ENCODE measurements at regions not wholly inside any gene's neighbourhood (a gene's known extent, or its start where the extent isn't known, plus 50 kb on each side); places are given as distances from the start of the nearest gene placed in this dataset.

- no peaks in the 10 kb centered on the region for H3K9me3 ChIP-seq (ENCODE audit: control insufficient read depth in 2 of 2, insufficient read depth in 1 of 2, low read length in 1 of 2)
- H3K36me3 ChIP-seq (ENCODE audit: control insufficient read depth in 2 of 2, insufficient read depth in 2 of 2, low read length in 1 of 2): no peaks in the 10 kb centered on the region
- DNase-seq (ENCODE audit: low read depth in 6 of 9, low spot score in 9 of 9): no peak
- no peak overlapping the region for H3K4me3 ChIP-seq (ENCODE audit: low read length in 2 of 2)
- no peaks in the 10 kb centered on the region for H3K4me1 ChIP-seq (ENCODE audit: control insufficient read depth in 2 of 2, insufficient read depth in 2 of 2, low read length in 2 of 2)
- H3K27me3 ChIP-seq (ENCODE audit: control insufficient read depth in 2 of 2, insufficient read depth in 1 of 2, low read length in 1 of 2): no peaks in the 10 kb centered on the region
- no peak overlapping the region for H3K27ac ChIP-seq (ENCODE audit: low read depth in 1 of 2, low read length in 1 of 2)
- 79% methylated on average over 3 of the region's 3 CpGs for WGBS
Observed at GRCh38 chr14:94979891-94980290, 177.4 kb downstream of the DICER1 start.

- Histone ChIP-seq H3K27me3 (ENCODE audit: control insufficient read depth in 2 of 2, insufficient read depth in 1 of 2, low read length in 1 of 2) (no peaks in the 10 kb centered on the region), H3K27ac (ENCODE audit: low read depth in 1 of 2, low read length in 1 of 2) (no peak overlapping the region), H3K4me1 (ENCODE audit: control insufficient read depth in 2 of 2, insufficient read depth in 2 of 2, low read length in 2 of 2) (no peaks in the 10 kb centered on the region), H3K9me3 (ENCODE audit: control insufficient read depth in 2 of 2, insufficient read depth in 1 of 2, low read length in 1 of 2) (no peaks in the 10 kb centered on the region), H3K4me3 (ENCODE audit: low read length in 2 of 2) (no peak overlapping the region), H3K36me3 (ENCODE audit: control insufficient read depth in 2 of 2, insufficient read depth in 2 of 2, low read length in 1 of 2) (no peaks in the 10 kb centered on the region)
- WGBS: 87% methylated on average over 2 of the region's 2 CpGs
- no peak for DNase-seq (ENCODE audit: low read depth in 6 of 9, low spot score in 9 of 9)
Observed at GRCh38 chr14:94977016-94977415, 180.3 kb downstream of the DICER1 start.

- Histone ChIP-seq H3K27me3 (ENCODE audit: control insufficient read depth in 2 of 2, insufficient read depth in 1 of 2, low read length in 1 of 2) (no peaks in the 10 kb centered on the region), H3K9me3 (ENCODE audit: control insufficient read depth in 2 of 2, insufficient read depth in 1 of 2, low read length in 1 of 2) (no peaks in the 10 kb centered on the region), H3K36me3 (ENCODE audit: control insufficient read depth in 2 of 2, insufficient read depth in 2 of 2, low read length in 1 of 2) (no peaks in the 10 kb centered on the region), H3K4me1 (ENCODE audit: control insufficient read depth in 2 of 2, insufficient read depth in 2 of 2, low read length in 2 of 2) (no peaks in the 10 kb centered on the region), H3K27ac (ENCODE audit: low read depth in 1 of 2, low read length in 1 of 2) (no peak overlapping the region), H3K4me3 (ENCODE audit: low read length in 2 of 2) (no peak overlapping the region)
- WGBS: 52% methylated on average over 1 of the region's 1 CpG
- DNase-seq (ENCODE audit: low read depth in 6 of 9, low spot score in 9 of 9): no peak
Observed at GRCh38 chr14:94975366-94975765, 182.0 kb downstream of the DICER1 start.

GRCh38 chr14:94974893-94975292 lies 182.4 kb downstream of the DICER1 start:
- Histone ChIP-seq H3K4me3 (ENCODE audit: low read length in 2 of 2) (no peak overlapping the region), H3K36me3 (ENCODE audit: control insufficient read depth in 2 of 2, insufficient read depth in 2 of 2, low read length in 1 of 2) (no peaks in the 10 kb centered on the region), H3K4me1 (ENCODE audit: control insufficient read depth in 2 of 2, insufficient read depth in 2 of 2, low read length in 2 of 2) (no peaks in the 10 kb centered on the region), H3K9me3 (ENCODE audit: control insufficient read depth in 2 of 2, insufficient read depth in 1 of 2, low read length in 1 of 2) (no peaks in the 10 kb centered on the region), H3K27me3 (ENCODE audit: control insufficient read depth in 2 of 2, insufficient read depth in 1 of 2, low read length in 1 of 2) (no peaks in the 10 kb centered on the region), H3K27ac (ENCODE audit: low read depth in 1 of 2, low read length in 1 of 2) (no peak overlapping the region)
- no peak for DNase-seq (ENCODE audit: low read depth in 6 of 9, low spot score in 9 of 9)
- WGBS: 43% methylated on average over 3 of the region's 3 CpGs

- DNase-seq (ENCODE audit: low read depth in 6 of 9, low spot score in 9 of 9): no peak
- H3K27ac ChIP-seq (ENCODE audit: low read depth in 1 of 2, low read length in 1 of 2): no peak overlapping the region
- H3K27me3 ChIP-seq (ENCODE audit: control insufficient read depth in 2 of 2, insufficient read depth in 1 of 2, low read length in 1 of 2): no peaks in the 10 kb centered on the region
- 85% methylated on average over 2 of the region's 2 CpGs for WGBS
- no peaks in the 10 kb centered on the region for H3K9me3 ChIP-seq (ENCODE audit: control insufficient read depth in 2 of 2, insufficient read depth in 1 of 2, low read length in 1 of 2)
- no peaks in the 10 kb centered on the region for H3K4me1 ChIP-seq (ENCODE audit: control insufficient read depth in 2 of 2, insufficient read depth in 2 of 2, low read length in 2 of 2)
- no peaks in the 10 kb centered on the region for H3K36me3 ChIP-seq (ENCODE audit: control insufficient read depth in 2 of 2, insufficient read depth in 2 of 2, low read length in 1 of 2)
- H3K4me3 ChIP-seq (ENCODE audit: low read length in 2 of 2): no peak overlapping the region
Observed at GRCh38 chr14:94974422-94974821, 182.9 kb downstream of the DICER1 start.

- WGBS: 76% methylated on average over 10 of the region's 10 CpGs
- H3K9me3 ChIP-seq (ENCODE audit: control insufficient read depth in 2 of 2, insufficient read depth in 1 of 2, low read length in 1 of 2): no peaks in the 10 kb centered on the region
Observed at GRCh38 chr14:94971750-94972149, 185.6 kb downstream of the DICER1 start.

GRCh38 chr14:94970941-94971730 lies 186.2 kb downstream of the DICER1 start:
- H3K36me3 ChIP-seq (ENCODE audit: control insufficient read depth in 2 of 2, insufficient read depth in 2 of 2, low read length in 1 of 2): no peaks in the 10 kb centered on the region
- H3K4me3 ChIP-seq (ENCODE audit: low read length in 2 of 2): no peak overlapping the region
- H3K9me3 ChIP-seq (ENCODE audit: control insufficient read depth in 2 of 2, insufficient read depth in 1 of 2, low read length in 1 of 2): no peaks in the 10 kb centered on the region
- no peaks in the 10 kb centered on the region for H3K4me1 ChIP-seq (ENCODE audit: control insufficient read depth in 2 of 2, insufficient read depth in 2 of 2, low read length in 2 of 2)
- 89% methylated on average over 2 of the region's 2 CpGs for WGBS
- peak overlapping the region in 1 of 2 donors; percentile 19 for H3K27ac ChIP-seq (ENCODE audit: low read depth in 1 of 2, low read length in 1 of 2)
- H3K27me3 ChIP-seq (ENCODE audit: control insufficient read depth in 2 of 2, insufficient read depth in 1 of 2, low read length in 1 of 2): no peaks in the 10 kb centered on the region
- DNase-seq (ENCODE audit: low read depth in 6 of 9, low spot score in 9 of 9): no peak

More at GRCh38 chr14:94971750-94972149, 185.6 kb downstream of the DICER1 start:
- no peaks in the 10 kb centered on the region for H3K36me3 ChIP-seq (ENCODE audit: control insufficient read depth in 2 of 2, insufficient read depth in 2 of 2, low read length in 1 of 2)
- H3K27ac ChIP-seq (ENCODE audit: low read depth in 1 of 2, low read length in 1 of 2): peak overlapping the region in 1 of 2 donors; percentile 19
- no peak overlapping the region for H3K4me3 ChIP-seq (ENCODE audit: low read length in 2 of 2)
- H3K27me3 ChIP-seq (ENCODE audit: control insufficient read depth in 2 of 2, insufficient read depth in 1 of 2, low read length in 1 of 2): no peaks in the 10 kb centered on the region
- no peak for DNase-seq (ENCODE audit: low read depth in 6 of 9, low spot score in 9 of 9)
- H3K4me1 ChIP-seq (ENCODE audit: control insufficient read depth in 2 of 2, insufficient read depth in 2 of 2, low read length in 2 of 2): no peaks in the 10 kb centered on the region

- Histone ChIP-seq H3K27ac (ENCODE audit: low read depth in 1 of 2, low read length in 1 of 2) (no peak overlapping the region), H3K9me3 (ENCODE audit: control insufficient read depth in 2 of 2, insufficient read depth in 1 of 2, low read length in 1 of 2) (no peaks in the 10 kb centered on the region)
- 57% methylated on average over 4 of the region's 4 CpGs for WGBS
Observed at GRCh38 chr14:94969766-94970165, 187.6 kb downstream of the DICER1 start.

GRCh38 chr14:94966868-94967267 lies 190.5 kb downstream of the DICER1 start:
- Histone ChIP-seq H3K4me1 (ENCODE audit: control insufficient read depth in 2 of 2, insufficient read depth in 2 of 2, low read length in 2 of 2) (no peaks in the 10 kb centered on the region), H3K27me3 (ENCODE audit: control insufficient read depth in 2 of 2, insufficient read depth in 1 of 2, low read length in 1 of 2) (peaks cover 0 to 1% of the 10 kb centered on the region in 2 donors), H3K4me3 (ENCODE audit: low read length in 2 of 2) (no peak overlapping the region), H3K27ac (ENCODE audit: low read depth in 1 of 2, low read length in 1 of 2) (no peak overlapping the region), H3K36me3 (ENCODE audit: control insufficient read depth in 2 of 2, insufficient read depth in 2 of 2, low read length in 1 of 2) (no peaks in the 10 kb centered on the region), H3K9me3 (ENCODE audit: control insufficient read depth in 2 of 2, insufficient read depth in 1 of 2, low read length in 1 of 2) (no peaks in the 10 kb centered on the region)
- 66% methylated on average over 2 of the region's 2 CpGs for WGBS
- DNase-seq (ENCODE audit: low read depth in 6 of 9, low spot score in 9 of 9): no peak

More at GRCh38 chr14:94969766-94970165, 187.6 kb downstream of the DICER1 start:
- no peak for DNase-seq (ENCODE audit: low read depth in 6 of 9, low spot score in 9 of 9)
- H3K4me1 ChIP-seq (ENCODE audit: control insufficient read depth in 2 of 2, insufficient read depth in 2 of 2, low read length in 2 of 2): no peaks in the 10 kb centered on the region
- H3K36me3 ChIP-seq (ENCODE audit: control insufficient read depth in 2 of 2, insufficient read depth in 2 of 2, low read length in 1 of 2): no peaks in the 10 kb centered on the region
- H3K4me3 ChIP-seq (ENCODE audit: low read length in 2 of 2): no peak overlapping the region
- H3K27me3 ChIP-seq (ENCODE audit: control insufficient read depth in 2 of 2, insufficient read depth in 1 of 2, low read length in 1 of 2): no peaks in the 10 kb centered on the region
